HG03159 (cell line): ENCODE measurements at regions not wholly inside any gene's neighbourhood (a gene's known extent, or its start where the extent isn't known, plus 50 kb on each side); places are given as distances from the start of the nearest gene placed in this dataset.

Experiments used
- ATAC-seq: cut with Tn5 transposase; IDR thresholded peaks from one replicate; pipeline ENCODE4 v1.9.1; 2021; ENCODE audit warnings: mild to moderate bottlenecking, moderate library complexity; ENCODE audit not compliant: unreplicated experiment

GRCh38 chr2:42906557-42907411, 114.4 kb upstream of the HAAO start:
- no peak for ATAC-seq

- ATAC-seq = no peak
These were observed 113.8 kb upstream of the HAAO start for GRCh38 chr2:42906111-42906556.

DNA sequence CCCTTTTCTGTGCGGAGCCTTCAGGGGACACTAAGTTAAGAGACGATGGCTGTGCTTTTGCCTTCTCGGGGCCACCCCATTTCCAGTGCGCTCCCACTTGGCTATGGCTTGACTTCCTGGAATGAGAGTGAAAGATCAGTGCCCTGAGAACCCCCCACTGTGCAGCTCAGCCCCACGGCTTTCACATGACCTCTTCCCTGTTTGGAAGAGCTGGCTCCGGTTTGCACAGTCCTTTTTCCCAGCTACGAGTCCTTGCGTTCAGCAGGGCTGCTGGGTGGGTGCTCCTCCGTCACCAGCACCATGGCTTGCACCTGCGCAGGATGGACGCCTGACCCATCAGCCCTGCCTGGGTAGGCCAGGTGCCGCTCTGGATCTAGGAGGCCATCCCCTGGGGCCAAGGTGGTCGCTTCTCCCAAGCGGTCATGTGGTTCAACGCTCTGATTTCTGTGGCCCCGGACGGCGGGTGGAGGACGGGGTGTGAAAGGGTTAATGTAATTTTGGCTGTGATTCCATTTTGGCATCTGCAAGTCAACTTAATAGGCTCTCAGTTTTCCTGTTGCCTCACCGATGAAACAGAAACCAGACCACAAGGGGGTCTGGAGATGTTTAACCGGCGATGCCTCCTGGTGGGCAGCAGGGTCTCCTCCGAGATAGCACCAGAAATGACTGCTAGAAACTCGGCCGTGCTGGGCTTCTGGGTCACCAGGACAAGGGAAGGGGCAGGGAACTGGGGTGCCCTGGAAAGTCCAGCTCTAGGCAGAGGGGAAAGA, 113.1 kb upstream of the HAAO start:
- ATAC-seq = no peak

DNA sequence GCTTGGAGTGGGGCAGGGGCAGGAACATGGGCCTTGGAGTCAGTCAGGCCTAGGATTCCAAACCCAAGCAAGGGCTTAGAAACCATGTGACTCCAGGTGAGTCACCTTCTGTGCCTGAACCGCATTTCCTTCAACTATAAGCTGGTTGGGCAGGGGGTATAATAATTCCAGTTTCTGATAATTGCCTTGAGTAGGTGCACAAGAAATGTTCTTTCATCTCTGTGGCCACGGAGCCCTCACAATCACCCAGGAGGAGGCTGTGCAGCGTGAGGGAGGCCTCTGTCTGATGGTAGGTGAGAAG, 112.1 kb upstream of the HAAO start:
- ATAC-seq = no peak

GRCh38 chr2:42903821-42904575, 111.6 kb upstream of the HAAO start:
- ATAC-seq = no peak

DNA sequence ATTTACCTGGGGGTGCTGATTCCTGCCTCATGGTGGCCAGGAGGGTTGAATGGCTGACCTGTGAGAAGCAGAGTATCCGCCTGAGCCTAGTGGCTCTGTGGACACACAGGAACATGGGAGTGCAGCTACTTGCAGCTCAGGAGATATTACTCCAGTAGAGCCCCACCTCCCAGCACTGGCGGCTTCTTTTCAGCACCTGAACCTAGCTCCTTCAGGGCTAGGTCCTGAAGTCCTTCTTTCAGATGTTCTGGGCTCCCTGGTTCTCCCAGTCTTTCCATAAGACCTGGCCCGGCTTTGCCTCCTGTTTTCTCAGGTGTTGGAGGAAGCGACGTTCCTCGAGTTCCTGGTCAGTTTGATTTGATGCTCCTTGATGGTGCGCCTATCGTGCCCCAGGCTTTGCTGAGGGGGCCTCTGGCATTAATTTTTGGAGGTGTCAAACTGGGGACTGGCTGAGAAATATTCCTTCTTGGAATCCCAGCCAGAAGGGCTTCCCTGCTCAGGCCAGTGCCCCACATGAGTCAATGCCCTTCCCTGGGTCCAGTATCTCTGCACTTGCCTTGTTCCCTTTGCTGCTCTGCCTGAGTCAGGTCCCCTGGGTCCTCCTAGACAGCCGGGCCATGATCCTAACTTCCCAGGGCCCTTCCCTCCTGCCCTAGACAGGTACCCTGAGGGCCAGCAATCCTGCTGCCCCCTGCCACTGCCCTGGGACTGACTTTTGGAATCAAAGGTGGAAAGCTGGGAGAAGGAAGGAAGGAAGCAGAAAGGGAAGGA, 110.7 kb upstream of the HAAO start:
- ATAC-seq = no peak

- no peak for ATAC-seq
These were observed 108.8 kb upstream of the HAAO start for GRCh38 chr2:42901076-42901640.

- ATAC-seq = no peak
These were observed 108.0 kb upstream of the HAAO start for GRCh38 chr2:42900289-42900891.

DNA sequence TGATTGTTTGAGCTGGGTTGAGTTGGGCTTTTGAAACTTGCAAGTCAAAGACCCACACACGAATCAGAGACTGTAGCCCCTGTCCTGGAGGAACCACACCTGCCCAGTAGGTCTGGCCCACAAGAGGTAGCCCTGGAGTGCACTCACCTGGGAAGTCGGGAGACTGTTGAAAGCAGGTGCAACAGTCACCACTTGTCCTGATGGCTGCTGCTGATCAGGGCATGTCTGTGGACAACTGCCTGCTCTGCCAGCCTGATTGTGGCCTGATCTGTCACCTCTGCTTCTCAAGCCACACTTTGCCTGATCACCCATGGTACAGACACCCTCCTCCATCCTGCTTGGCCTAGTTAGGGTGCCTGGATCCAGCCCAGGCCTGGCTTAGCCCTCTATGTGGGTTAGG, 105.0 kb upstream of the HAAO start:
- ATAC-seq = no peak

DNA sequence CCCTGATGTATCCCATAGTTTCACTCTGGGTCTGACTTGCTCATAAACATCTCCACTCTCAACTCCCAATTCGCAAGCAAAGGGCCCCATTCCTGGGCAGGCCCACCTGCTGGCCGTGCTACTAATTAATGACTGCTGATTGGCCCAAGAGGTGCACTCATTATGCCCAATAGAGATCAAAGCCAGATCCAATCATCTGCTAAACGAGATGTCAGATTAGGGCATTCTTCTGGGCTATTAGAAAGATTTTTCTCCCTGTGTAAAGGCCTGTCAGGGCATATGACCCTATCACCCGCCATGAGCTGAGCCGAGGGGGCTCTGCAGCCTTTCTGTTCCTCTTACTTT, 103.4 kb upstream of the HAAO start:
- no peak for ATAC-seq

DNA sequence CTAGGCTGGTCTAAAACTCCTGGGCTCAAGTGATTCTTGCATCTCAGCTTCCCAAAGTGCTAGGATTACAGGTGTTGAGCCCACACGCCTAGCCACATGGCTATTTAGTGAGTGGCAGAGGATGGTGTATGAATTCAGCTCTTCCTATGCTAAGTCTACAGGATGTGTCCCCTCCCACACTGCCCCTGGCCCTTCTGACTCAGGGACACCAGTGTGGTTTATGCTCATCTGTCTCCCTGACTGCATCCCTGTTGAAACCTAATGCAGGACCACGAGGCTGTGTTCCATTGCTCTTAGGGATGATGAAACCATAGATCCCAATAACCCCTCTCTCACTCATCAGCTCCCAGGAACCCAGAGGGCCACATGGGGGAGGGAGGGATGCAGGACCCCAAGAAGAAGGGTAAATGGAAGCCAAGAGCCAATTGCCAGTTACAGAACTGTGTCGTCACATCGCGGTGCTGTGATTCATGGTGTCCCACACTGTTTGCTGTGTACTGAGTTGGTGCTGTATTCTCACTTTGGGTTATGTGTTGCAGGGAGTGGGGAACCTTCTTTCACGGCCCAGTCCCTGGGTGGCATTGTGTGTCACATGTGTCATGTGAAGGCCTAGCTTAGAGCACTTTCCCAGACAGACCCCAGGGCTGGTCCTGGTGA, 102.9 kb upstream of the HAAO start:
- ATAC-seq = no peak

- ATAC-seq = no peak
These were observed 100.8 kb upstream of the HAAO start for GRCh38 chr2:42893047-42893758.

DNA sequence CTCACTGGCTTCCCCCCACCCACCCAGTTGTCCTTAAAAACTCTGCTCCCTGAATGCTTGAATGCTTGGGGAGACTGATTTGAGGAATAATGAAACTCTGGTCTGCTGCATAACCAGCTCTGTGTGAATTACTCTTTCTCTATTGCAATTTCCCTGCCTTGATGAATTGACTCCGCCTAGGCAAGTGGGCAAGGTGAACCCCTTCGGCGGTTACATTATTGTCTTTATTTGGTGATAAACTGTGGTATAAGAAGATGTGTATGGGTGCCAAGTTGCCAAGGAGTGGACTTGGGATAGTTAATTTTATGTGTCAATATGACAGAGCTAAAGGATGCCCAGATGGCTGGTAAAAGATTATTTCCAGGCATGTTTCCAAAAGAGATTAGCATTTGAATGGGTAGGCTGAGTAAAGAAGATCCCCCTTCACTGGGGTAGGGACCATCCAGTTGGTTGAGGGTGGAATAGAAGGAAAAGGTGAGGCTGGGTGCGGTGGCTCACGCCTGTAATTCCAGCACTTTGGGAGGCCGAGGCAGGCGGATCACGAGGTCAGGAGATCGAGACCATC, 98.5 kb upstream of the HAAO start:
- ATAC-seq = no peak

GRCh38 chr2:42888321-42889245, 96.2 kb upstream of the HAAO start:
- ATAC-seq = no peak

DNA sequence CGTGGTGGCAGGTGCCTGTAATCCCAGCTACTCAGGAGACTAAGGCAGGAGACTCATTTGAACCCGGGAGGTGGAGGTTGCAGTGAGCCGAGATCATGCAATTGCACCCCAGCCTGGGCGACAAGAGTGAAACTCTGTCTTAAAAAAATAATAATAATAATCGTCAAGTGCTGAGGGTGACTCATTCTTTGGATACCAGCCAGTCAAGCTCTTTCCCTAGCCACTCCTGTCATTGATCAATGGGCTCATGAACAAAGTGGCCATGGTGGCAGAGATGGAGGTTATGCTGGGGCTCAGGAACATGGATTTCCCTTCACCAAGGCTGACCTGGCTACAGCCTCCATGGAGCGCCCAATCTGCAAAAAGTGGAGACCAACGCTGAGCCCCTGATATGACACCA, 94.5 kb upstream of the HAAO start:
- ATAC-seq = no peak

DNA sequence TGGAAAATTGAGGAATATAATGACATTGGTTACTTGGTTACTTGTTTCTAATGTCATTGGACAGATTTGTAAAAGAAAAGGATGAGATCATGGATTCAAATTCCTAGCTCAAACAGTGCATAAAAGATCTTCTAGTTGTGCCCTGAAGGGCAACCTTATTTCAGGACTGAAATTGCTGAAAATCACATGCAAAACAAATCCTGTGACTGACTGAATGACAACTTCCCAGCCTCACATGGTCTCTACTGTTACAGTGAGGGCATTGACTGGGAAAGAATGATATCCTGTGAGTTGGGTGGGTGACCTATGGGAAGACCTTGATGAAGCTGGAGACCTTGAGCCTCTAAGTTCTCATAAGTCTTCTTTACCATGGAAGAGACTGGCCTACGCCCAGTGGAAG, 90.4 kb upstream of the HAAO start:
- ATAC-seq = no peak

- ATAC-seq = no peak
These were observed 89.3 kb upstream of the HAAO start for GRCh38 chr2:42881732-42882131.
